ENCODE measurements at regions not wholly inside any gene's neighbourhood (a gene's known extent, or its start where the extent isn't known, plus 50 kb on each side); places are given as distances from the start of the nearest gene placed in this dataset.

GRCh38 chr2:150601280-150602038, 114.0 kb upstream of the RND3 start:
- H3K27me3 Mint-ChIP-seq, result no peaks in the 10 kb centered on the region
- no peaks in the 10 kb centered on the region for H3K9me3 Mint-ChIP-seq
- ChIA-PET CTCF (no interaction called here), POLR2A (no interaction called here)
- no peaks in the 10 kb centered on the region for H3K4me1 Mint-ChIP-seq
- no peak overlapping the region for H3K4me3 Mint-ChIP-seq
- no peaks in the 10 kb centered on the region for H3K36me3 Mint-ChIP-seq (ENCODE audit: low read depth)
- H3K27ac Mint-ChIP-seq, result no peak overlapping the region
- DNase-seq, result no peak

GRCh38 chr2:150599889-150600288, 112.4 kb upstream of the RND3 start:
- Mint-ChIP-seq H3K27me3 (no peaks in the 10 kb centered on the region), H3K4me3 (no peak overlapping the region), H3K4me1 (no peaks in the 10 kb centered on the region), H3K36me3 (ENCODE audit: low read depth) (no peaks in the 10 kb centered on the region), H3K27ac (no peak overlapping the region), H3K9me3 (no peaks in the 10 kb centered on the region)
- CTCF ChIA-PET, result no interaction called here
- no peak for DNase-seq
- POLR2A ChIA-PET, result no interaction called here

GRCh38 chr2:150598383-150598782, 110.9 kb upstream of the RND3 start:
- POLR2A ChIA-PET, result no interaction called here
- no peaks in the 10 kb centered on the region for H3K27me3 Mint-ChIP-seq
- H3K36me3 Mint-ChIP-seq (ENCODE audit: low read depth), result no peaks in the 10 kb centered on the region
- H3K27ac Mint-ChIP-seq, result no peak overlapping the region
- no peak overlapping the region for H3K4me3 Mint-ChIP-seq
- H3K9me3 Mint-ChIP-seq, result no peaks in the 10 kb centered on the region
- CTCF ChIA-PET, result no interaction called here
- DNase-seq, result no peak
- no peaks in the 10 kb centered on the region for H3K4me1 Mint-ChIP-seq

GRCh38 chr2:150595803-150596470, 108.5 kb upstream of the RND3 start:
- H3K9me3 Mint-ChIP-seq, result no peaks in the 10 kb centered on the region
- ChIA-PET CTCF (interaction anchor here (1.0 kb wide), 1 partner anchor 21 kb away, joined by 3 read pairs; no protein-coding TSS in a partner anchor), POLR2A (no interaction called here)
- DNase-seq, result no peak
- H3K4me3 Mint-ChIP-seq, result no peak overlapping the region
- no peaks in the 10 kb centered on the region for H3K27me3 Mint-ChIP-seq
- no peaks in the 10 kb centered on the region for H3K4me1 Mint-ChIP-seq
- H3K36me3 Mint-ChIP-seq (ENCODE audit: low read depth), result no peaks in the 10 kb centered on the region
- no peak overlapping the region for H3K27ac Mint-ChIP-seq

GRCh38 chr2:150594299-150594698, 106.8 kb upstream of the RND3 start:
- Mint-ChIP-seq H3K4me3 (no peak overlapping the region), H3K36me3 (ENCODE audit: low read depth) (no peaks in the 10 kb centered on the region), H3K27me3 (no peaks in the 10 kb centered on the region), H3K4me1 (no peaks in the 10 kb centered on the region), H3K9me3 (no peaks in the 10 kb centered on the region), H3K27ac (no peak overlapping the region)
- no peak for DNase-seq
- POLR2A ChIA-PET, result no interaction called here
- CTCF ChIA-PET, result no interaction called here

- Mint-ChIP-seq H3K27me3 (no peaks in the 10 kb centered on the region), H3K9me3 (no peaks in the 10 kb centered on the region), H3K4me3 (no peak overlapping the region), H3K27ac (no peak overlapping the region), H3K4me1 (no peaks in the 10 kb centered on the region), H3K36me3 (ENCODE audit: low read depth) (no peaks in the 10 kb centered on the region)
- ChIA-PET CTCF (no interaction called here), POLR2A (no interaction called here)
- no peak for DNase-seq
These were observed 104.2 kb upstream of the RND3 start for GRCh38 chr2:150591496-150592285.

- no peaks in the 10 kb centered on the region for H3K4me1 Mint-ChIP-seq
These were observed 102.2 kb upstream of the RND3 start for GRCh38 chr2:150589681-150590080.

GRCh38 chr2:150588506-150588870, 101.0 kb upstream of the RND3 start:
- no peak for DNase-seq
- Mint-ChIP-seq H3K36me3 (ENCODE audit: low read depth) (no peaks in the 10 kb centered on the region), H3K4me3 (no peak overlapping the region), H3K4me1 (no peaks in the 10 kb centered on the region), H3K27me3 (no peaks in the 10 kb centered on the region), H3K27ac (no peak overlapping the region), H3K9me3 (no peaks in the 10 kb centered on the region)
- CTCF ChIA-PET, result no interaction called here
- POLR2A ChIA-PET, result no interaction called here

More at GRCh38 chr2:150589681-150590080, 102.2 kb upstream of the RND3 start:
- DNase-seq, result no peak
- H3K27me3 Mint-ChIP-seq, result no peaks in the 10 kb centered on the region
- H3K36me3 Mint-ChIP-seq (ENCODE audit: low read depth), result no peaks in the 10 kb centered on the region
- ChIA-PET CTCF (no interaction called here), POLR2A (no interaction called here)
- no peaks in the 10 kb centered on the region for H3K9me3 Mint-ChIP-seq
- no peak overlapping the region for H3K27ac Mint-ChIP-seq
- H3K4me3 Mint-ChIP-seq, result no peak overlapping the region

GRCh38 chr2:150587547-150588505, 100.4 kb upstream of the RND3 start:
- no peaks in the 10 kb centered on the region for H3K36me3 Mint-ChIP-seq (ENCODE audit: low read depth)
- DNase-seq, result no peak
- no peak overlapping the region for H3K4me3 Mint-ChIP-seq
- no peaks in the 10 kb centered on the region for H3K27me3 Mint-ChIP-seq
- H3K4me1 Mint-ChIP-seq, result no peaks in the 10 kb centered on the region
- ChIA-PET POLR2A (no interaction called here), CTCF (no interaction called here)
- H3K9me3 Mint-ChIP-seq, result no peaks in the 10 kb centered on the region
- no peak overlapping the region for H3K27ac Mint-ChIP-seq

- H3K27ac Mint-ChIP-seq, result no peak overlapping the region
- H3K9me3 Mint-ChIP-seq, result no peaks in the 10 kb centered on the region
- H3K36me3 Mint-ChIP-seq (ENCODE audit: low read depth), result no peaks in the 10 kb centered on the region
- ChIA-PET POLR2A (no interaction called here), CTCF (no interaction called here)
- H3K4me3 Mint-ChIP-seq, result no peak overlapping the region
- no peaks in the 10 kb centered on the region for H3K4me1 Mint-ChIP-seq
- H3K27me3 Mint-ChIP-seq, result no peaks in the 10 kb centered on the region
- DNase-seq, result no peak
These were observed 99.4 kb upstream of the RND3 start for GRCh38 chr2:150586858-150587257.

GRCh38 chr2:150585221-150585971, 97.9 kb upstream of the RND3 start:
- ChIA-PET CTCF (no interaction called here), POLR2A (no interaction called here)
- no peaks in the 10 kb centered on the region for H3K27me3 Mint-ChIP-seq
- no peaks in the 10 kb centered on the region for H3K4me1 Mint-ChIP-seq
- H3K9me3 Mint-ChIP-seq, result no peaks in the 10 kb centered on the region
- no peak overlapping the region for H3K27ac Mint-ChIP-seq
- H3K4me3 Mint-ChIP-seq, result no peak overlapping the region
- no peak for DNase-seq
- H3K36me3 Mint-ChIP-seq (ENCODE audit: low read depth), result no peaks in the 10 kb centered on the region

GRCh38 chr2:150584081-150584480, 96.6 kb upstream of the RND3 start:
- POLR2A ChIA-PET, result no interaction called here
- H3K9me3 Mint-ChIP-seq, result peaks cover 3% of the 10 kb centered on the region
- no peak overlapping the region for H3K4me3 Mint-ChIP-seq
- DNase-seq, result no peak
- H3K27me3 Mint-ChIP-seq, result no peaks in the 10 kb centered on the region
- no peak overlapping the region for H3K27ac Mint-ChIP-seq
- H3K4me1 Mint-ChIP-seq, result no peaks in the 10 kb centered on the region
- H3K36me3 Mint-ChIP-seq (ENCODE audit: low read depth), result no peaks in the 10 kb centered on the region
- CTCF ChIA-PET, result no interaction called here

All from activated CD4-positive, alpha-beta T cell treated with anti-CD3 and anti-CD28 coated beads, Interleukin-2, amount 10 ng/mL, durations not matched to agents 7 days and 5 days (primary cell).